ENCODE measurements at regions not wholly inside any gene's neighbourhood (a gene's known extent, or its start where the extent isn't known, plus 50 kb on each side); places are given as distances from the start of the nearest gene placed in this dataset.
"Not testable (repeated sequence)": the region's sequence is repeated elsewhere in the genome, so short reads cannot be mapped to it uniquely, and the experiment has no call there.

DNA sequence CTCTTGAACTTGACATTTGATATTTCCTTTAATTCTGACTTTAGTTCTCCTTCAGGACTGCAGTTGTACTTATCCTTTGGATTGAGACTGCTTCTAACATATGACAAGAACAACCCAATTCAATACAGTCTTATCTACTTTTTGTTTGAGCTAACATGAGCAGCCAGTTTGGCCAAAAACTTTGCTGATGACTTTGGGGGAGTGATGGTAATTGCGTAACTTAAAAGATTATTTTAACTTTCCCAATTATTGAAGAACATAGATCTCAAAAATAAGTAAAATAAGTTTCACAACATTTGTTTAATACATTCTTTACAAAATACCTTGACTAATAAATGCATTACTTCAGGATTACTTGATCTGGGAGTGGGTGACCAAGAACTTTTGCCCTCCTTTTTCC, 1311.1 kb upstream of the NRXN1 start:
- no peak for DNase-seq

DNA sequence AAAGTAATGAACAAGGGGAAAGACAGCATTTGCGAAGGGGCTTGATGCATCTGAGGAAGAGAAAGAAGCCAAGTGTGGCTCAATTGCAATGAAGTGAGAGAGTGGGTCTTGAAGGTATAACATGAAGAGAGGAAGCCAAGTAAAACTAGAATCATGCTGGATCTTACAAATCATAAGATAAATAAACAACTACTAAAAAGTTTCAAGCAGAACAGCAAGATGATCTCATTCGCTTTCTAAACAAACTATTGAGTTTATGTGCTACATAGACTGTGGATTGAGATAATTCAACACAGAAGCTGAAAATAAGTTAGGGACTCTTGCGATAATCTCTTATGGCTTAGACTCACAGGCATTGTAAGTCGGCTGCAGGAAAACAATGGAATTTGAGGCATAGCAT, 1310.5 kb upstream of the NRXN1 start:
- no peak for DNase-seq

DNA sequence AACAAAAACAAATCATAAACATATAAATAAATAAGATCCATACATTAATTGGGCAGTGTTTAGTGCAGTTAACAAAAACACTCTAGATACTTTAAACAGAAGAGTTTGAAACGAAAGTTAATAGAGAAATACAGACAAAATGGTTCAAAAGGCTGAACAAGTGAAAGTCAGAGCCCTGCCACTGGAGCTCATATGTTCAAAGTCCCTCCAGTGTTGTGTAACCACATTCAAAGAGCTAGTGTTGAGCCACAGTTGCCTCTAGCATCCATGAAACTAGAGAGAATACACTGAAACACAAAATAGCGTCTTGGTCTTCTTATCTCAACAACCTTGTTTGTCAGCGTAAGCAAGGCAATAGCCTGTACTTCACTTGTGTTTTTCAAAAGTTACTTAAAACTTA, 1309.8 kb upstream of the NRXN1 start:
- no peak for DNase-seq

DNA sequence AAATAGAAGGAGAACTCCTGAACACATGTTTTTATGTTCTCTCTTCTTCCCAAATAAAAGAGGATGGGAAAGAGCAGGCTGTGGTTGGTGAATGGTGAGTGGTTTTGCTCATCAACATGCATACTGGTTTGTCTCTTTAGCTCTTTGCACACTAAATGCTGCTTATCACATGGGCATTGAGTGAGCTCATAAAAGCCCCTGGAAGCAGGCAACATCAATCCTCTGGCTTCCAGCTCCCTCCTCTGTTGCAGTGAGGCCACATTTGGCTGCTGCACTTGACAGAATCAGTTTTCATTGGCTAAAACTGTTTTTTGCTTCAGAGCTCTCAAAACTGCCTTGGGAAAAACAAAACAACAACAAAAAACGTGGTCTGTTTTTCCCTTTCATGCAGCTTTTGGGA, 1308.2 kb upstream of the NRXN1 start:
- DNase-seq, result no peak

DNA sequence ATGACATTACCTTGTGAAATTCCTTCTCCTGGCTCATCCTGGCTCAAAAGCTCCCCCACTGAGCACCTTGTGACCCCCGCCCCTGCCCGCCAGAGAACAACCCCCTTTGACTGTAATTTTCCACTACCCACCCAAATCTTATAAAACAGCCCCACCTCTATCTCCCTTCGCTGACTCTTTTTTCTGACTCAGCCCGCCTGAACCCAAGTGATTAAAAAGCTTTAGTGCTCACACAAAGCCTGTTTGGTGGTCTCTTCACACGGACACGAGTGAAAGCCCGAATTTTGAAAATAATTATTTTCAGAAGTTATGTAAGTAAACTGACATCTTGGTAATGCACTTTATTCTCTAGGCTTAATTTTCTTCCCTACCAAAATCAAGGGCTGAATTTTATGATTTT, 1305.9 kb upstream of the NRXN1 start:
- DNase-seq, result not testable (repeated sequence)

DNA sequence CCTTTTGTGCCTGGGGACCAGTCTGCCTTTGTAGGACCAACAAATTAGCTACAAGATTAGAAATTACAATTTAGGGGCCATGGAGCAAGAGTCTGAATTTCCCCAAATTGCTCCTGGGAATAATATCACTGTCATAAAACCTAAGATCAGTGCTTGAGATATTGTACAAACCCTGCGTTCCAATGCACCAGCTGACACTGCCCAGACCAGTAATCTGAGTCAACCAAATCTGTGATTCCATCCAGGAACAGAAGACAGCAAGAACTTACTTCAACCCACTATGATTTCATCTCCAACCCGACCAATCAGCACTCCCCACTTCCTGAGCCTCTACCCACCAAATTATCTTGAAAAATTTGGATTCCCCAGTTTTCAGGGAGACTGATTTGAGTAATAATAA, 1305.0 kb upstream of the NRXN1 start:
- no peak for DNase-seq

DNA sequence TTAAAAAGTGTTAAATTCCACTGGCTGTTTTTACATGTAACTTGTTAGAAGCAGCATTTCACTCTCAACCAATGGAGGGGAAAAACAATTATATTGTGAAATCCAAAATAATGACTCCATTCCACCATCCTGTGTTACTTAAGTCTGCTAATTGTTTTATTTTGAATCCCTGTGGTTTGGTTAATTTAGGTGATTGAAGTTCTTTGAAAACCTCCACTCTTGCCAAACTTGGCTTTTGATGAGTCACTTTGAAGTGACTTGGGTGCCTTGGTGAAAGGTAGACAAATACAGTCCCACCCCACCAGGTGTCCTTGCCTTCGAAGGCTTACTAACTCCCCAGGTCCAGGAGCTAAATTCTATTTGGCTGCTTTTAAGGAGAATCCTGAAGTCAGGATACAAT, 1303.8 kb upstream of the NRXN1 start:
- no peak for DNase-seq

DNA sequence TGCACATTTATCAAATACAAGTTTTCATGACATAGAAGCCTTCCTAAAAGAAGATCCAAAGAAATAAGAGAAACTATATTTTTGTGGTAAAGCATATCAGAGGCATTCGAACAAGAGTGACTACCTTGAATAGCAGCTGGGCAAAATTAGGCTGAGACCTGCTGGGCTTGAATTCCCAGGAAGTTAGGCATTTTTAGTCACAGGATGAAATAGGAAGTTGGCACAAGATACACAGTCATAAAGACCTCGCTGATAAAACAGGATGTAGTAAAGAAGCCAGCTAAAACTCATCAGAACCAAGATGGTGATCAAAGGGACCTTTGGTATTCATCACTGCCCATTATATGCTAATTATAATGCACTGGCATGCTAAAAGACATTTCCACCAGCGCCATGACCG, 1302.3 kb upstream of the NRXN1 start:
- no peak for DNase-seq

DNA sequence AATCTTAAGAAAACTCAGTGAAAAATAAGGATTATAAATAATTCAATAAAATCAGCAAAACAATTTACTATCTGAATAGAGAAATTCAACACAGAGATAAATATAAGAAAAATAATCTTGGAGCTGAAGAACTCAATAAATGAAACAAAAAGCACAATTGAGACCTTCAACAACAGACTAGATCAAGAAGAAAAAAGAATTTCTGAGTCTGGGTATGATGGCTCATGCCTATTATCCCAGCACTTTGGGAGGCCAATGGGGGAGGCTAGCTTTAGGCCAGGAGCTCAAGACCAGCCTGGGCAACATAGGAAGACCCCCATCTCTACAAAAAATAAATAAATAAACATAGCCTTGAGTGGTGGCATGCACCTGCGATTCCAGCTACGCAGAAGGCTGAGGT, 1295.7 kb upstream of the NRXN1 start:
- DNase-seq, result no peak

DNA sequence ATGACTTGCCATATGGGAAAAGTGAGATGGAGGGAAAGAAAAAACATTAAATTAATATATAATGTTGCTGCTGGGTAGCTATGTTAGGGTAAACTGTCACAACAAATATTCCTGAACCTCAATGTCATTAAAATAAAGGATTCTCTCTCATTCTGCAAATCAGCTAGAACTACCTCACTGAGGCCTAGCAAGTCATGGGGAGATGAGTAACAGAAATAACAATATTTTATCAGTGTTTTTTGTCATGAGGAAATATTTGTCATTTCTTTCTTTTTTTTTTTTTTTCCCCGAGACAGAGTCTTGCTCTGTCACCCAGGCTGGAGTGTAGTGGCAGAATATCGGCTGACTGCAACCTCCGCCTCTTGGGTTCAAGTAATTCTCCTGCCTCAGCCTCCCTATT, 1282.3 kb upstream of the NRXN1 start:
- no peak for DNase-seq

DNA sequence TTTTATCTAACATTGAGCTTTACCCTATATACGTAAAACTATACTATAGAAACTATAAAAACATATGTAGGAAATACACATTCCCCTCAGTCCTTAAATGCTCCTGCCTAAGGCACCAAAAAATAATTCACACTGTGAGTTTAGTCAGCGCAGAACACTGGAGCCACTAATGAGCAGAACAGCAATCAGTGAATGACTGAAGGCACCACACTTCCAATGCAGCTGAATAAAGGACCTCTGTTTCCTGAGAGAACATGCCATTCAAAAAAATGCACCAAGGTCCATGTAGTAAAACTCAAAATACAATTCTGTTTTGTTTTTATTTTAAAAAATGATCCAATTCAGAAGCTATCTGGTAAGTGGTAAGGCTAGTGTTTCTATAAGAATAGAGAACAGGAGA, 1280.6 kb upstream of the NRXN1 start:
- DNase-seq, result no peak

DNA sequence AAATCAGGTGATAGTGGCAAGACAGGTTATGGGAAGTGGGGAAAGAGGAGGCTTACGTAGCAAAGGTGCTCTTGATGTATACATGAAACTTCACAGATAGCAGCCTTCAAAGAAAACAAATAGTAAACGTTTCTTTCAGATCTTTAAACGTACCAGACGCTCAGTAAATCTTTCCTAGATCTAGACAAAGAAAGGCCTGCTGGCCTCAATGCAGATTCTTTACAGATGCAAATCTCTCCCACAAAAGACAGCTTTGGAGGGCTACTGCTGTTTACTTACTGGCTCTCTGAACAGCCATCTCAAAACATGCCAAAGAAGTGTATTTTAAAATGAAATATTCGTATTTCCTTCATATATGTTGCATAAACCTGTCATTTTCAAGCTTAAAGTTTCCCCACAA, 1279.9 kb upstream of the NRXN1 start:
- DNase-seq, result no peak

DNA sequence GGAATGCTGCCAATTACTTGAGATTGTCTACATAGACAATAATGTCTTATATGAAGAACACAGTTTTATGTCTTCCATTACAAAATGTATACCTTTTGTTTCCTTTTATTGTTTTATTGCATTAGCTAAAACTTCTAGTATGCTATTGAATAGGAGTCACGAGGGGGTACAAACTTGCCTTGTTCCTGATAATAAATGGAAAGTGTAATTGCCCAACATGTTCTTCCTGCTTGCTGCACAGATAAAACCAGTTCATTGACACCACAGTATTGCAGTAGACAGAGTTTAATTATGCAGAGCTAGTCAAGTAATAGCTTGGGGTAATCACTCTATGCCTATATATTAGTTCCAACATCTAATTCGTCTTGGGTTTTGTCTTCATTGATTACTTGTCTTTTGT, 1276.2 kb upstream of the NRXN1 start:
- DNase-seq, result no peak

DNA sequence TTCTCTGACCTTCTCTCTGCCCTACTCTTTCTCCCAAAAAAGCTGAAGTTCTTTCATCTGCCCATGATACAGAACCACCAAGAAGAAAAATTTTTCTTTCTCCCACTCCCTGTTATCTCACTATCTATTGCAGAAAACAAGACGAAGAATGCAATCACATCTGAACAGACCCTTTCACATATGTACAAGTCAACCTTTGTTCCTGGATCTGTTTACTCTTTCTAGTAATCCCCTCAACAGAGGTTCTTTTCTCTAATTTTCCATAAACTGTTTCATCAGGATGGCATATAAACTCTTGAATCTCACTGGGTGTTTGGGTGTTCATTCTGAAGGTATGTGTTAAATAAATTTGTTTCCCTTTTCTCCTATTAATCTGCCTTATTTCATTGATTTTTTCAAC, 1262.7 kb upstream of the NRXN1 start:
- DNase-seq, result no peak

DNA sequence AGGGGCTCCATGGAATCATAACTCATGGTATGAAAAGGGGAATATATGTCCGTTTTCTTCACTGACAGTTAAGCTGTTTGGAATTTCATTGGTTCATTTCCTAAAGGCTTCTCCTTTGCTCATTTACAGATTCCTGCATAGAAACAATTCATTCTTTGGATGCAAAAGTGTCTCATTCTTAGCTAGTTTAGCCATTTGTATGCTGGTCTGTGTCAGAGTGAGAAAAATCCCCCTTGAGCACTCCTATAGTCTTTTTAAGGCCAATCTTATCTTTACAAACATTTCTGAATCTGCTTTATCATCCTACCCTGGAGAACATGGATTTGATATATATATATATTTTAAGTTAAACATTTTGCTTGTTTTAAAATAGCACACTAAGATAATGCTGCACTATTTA, 1260.9 kb upstream of the NRXN1 start:
- DNase-seq, result no peak

DNA sequence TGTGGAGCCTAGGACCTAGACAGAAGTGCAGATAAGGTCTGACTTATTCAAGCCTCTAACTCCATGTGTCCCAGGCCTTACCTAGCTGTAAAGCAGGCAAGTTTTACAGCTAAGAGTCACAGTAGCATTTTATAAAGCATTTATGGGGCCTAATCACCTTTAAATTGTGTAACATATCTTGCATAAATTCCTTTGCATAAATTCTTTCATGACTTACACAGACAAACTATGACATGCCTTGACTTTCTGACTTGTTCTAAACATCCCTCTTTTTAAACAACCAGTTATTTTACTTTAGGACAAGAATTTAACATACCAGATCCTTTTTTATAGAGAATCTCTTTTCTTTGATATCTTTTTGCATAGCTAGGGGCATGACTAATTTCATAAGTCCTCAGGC, 1257.8 kb upstream of the NRXN1 start:
- no peak for DNase-seq

DNA sequence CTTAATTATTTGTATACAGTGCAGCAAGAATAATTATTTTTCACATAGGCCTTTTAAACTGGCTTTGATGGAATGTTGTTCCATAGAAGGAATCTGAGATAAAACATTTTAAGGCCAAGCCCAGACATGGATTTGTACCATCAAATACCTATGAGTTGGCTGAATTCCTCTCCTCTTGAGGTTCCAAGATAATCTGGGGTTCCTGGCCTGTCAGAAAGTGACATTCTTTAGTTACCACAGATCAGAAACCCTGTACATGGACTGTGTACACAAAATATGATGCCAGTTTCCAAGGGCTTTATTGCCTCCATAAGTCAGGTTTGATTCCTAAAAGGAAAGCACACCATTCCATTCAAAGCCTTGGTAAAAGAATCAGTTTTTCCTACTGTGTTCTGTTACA, 1256.7 kb upstream of the NRXN1 start:
- DNase-seq, result no peak

DNA sequence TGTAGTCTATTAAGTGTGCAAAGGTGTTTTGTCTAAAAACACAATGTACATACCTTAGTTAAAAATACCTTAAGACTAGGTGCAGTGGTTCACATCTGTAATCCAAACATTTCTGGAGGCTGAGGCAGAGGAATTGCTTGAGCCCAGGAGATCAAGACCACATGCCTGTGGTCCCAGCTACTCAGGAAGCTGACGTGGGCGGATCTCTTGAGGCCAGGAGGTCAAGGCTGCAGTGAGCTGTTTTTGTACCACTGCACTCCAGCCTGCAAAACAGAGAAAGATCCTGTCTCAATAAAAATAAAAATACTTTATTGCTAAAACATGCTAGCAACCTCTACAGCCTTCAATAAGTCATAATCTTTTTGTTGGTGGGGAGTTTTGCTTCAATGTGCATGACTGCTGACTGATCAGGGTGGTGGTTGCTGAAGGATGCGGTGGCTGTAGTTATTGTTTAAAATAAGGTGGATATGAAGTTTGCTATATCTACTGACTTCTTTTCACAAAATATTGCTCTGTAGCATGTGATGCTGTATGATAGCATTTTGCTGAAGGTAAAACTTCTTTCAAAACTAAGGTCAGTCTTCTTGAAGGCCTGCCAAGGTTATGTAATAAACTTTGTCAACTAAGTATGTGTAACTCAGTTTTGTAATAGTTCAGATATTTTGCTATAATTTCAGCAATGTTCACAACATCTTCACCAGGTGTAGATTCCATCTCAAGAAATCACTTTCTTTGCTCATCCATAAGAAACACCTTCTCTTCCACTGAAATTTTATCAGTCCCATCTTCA, 1238.0 kb upstream of the NRXN1 start:
- no peak for DNase-seq

DNA sequence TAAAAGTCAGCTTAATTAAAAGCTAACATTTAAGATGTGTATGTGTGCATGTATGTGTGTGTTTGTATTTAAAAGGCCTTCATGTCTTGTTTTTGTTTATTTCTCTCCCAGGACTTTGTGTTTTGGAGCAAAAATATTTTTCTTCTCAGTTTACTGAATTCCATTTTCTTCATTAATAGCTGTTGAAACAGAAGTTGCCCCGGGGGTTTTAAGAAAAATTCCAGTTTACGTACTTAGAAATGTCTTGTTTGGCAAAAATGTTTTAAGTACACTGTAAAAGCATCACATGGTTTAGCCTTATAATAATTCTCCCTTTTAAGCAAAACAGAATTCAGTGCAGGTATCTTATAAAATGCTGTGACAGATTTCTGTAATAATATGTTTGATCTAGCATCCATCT, 1233.0 kb upstream of the NRXN1 start:
- no peak for DNase-seq

DNA sequence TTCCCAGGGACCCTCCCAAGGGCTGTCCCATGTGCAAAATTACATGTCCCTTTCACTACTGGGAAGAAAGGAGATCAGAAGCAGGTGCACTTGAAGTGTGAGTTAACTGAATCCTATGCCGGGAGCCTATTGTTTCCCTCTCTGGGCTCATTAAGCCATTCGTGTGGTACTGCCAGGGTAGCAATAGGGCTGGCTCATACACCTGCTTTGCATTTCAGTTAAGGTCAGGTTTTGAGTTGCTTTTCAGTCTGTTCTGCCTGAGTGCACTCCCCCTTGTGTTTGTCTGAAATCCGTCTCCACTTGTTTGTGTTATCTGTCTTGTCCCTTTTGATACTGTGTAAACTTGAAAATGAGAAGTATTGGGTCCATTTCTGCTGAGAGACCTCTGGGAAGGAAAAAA, 1232.6 kb upstream of the NRXN1 start:
- no peak for DNase-seq

DNA sequence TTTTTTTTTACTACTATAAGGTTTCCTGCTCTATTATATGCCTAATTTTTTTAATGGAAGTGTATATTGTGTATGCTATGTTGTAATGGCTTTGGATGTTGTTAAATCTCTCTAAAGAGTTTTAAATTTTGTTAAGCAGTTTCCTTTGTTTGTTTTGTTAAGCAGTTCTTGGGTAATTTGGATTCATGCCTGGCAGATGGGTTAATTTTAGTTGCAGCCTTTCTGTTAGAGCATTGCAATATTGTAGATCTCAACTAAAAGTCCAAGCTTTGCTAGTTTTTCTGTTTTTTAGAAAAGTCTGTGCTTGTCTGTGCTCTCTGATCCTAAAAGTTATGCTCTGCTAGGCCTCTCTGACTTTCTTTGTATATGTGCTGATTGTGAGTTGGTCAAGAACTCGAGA, 1229.0 kb upstream of the NRXN1 start:
- DNase-seq, result no peak

DNA sequence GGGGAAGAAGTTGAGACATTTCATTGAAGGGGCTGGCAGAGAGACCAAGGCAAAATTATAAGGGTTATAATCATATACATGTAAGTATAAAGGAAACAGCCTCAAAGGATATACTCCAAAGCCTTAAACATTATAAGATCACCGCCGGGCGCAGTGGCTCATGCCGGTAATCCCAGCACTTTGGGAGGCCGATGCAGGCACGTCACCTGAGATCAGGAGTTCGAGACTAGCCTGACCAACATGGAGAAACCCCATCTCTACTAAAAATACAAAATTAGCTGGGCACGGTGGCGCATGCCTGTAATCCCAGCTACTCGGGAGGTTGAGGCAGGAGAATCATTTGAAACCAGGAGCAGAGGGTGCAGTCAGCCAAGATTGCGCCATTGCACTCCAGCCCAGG, 1227.0 kb upstream of the NRXN1 start:
- DNase-seq, result not testable (repeated sequence)

DNA sequence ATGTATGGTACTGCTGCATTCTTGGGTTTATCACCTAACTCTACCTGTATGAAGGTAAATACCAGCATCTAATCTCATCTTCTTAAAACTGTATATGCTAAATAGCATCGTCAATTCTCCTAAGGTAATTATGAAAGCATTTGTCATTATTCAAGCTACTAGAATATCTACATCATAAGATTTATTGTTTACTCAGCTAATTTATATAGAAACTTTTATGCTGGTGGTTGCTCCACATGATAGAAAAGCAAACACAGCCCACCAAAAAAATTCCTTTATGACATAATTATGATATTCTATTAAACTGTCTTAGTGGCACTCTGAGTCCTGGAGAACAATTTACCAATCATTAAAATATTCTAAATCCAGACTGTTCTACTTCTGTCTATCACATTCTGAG, 1226.1 kb upstream of the NRXN1 start:
- no peak for DNase-seq

DNA sequence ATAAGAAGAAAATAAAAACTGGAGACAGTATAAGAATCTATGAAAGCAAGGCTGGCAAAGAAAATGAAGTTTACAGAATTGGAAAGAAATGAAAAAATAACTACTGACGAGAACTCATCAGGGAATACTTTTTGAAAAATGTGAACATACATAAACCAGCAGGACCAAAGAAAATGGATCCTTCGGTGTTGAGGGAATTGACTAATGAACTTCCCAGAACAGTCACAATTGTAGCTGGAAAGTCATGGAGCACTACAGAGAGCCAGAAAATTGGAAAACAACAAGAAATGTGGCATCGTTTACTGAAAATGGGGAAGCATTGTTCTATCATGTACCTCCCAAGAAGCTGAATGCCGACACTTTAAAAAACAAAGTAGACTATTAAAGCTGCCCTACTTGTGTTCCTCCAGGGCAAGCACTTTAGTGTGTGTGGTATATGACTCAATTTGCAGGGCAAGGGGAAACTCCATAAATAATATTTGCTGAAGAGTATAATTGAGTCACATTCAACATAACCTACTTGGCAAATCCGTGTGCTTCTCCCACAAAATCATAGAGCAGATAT, 1221.6 kb upstream of the NRXN1 start:
- no peak for DNase-seq

DNA sequence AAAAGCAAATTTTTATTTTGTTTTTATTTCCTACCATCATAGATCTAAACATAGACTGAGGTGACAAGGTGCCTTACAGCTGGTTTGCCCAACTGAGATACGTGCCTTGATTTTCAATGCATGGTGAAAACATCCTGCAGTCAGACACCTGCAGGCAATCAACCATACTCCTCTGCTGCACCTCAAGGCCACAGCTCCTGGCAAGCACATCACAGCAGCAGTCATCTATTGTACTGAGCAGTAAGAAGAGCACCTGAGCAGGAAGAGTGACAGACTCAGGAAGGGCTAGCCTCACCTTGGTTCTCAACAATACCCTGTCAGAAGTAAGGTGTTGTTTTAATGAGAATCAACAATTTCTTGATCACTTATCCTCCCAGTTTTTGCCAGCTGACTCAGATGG, 1206.8 kb upstream of the NRXN1 start:
- no peak for DNase-seq

All from NK-92 treated with Interleukin-12 subunit alpha and Interleukin-12 subunit beta, amount 100 ng/mL, for 24 hours (cell line).